GM18517 (cell line): ENCODE measurements at regions not wholly inside any gene's neighbourhood (a gene's known extent, or its start where the extent isn't known, plus 50 kb on each side); places are given as distances from the start of the nearest gene placed in this dataset.
A peak's percentile ranks its signal among the peaks of the same experiment; 100 is the strongest.
"Not testable (repeated sequence)": the region's sequence is repeated elsewhere in the genome, so short reads cannot be mapped to it uniquely, and the experiment has no call there.

Experiments used
- ATAC-seq: cut with Tn5 transposase; IDR thresholded peaks from one replicate; pipeline ENCODE4 v1.9.1; 2021; ENCODE audit warnings: mild to moderate bottlenecking, moderate library complexity; ENCODE audit not compliant: unreplicated experiment

- no peak for ATAC-seq
Measured at GRCh38 chr7:142637240-142637639, 112.0 kb upstream of the PRSS1 start.

GRCh38 chr7:142636751-142637150 lies 112.5 kb upstream of the PRSS1 start:
- no peak for ATAC-seq

GRCh38 chr7:142636107-142636506 lies 113.2 kb upstream of the PRSS1 start:
- not testable (repeated sequence) for ATAC-seq

GRCh38 chr7:142632271-142633134 lies 116.8 kb upstream of the PRSS1 start:
- ATAC-seq = peak; percentile 92

GRCh38 chr7:142629588-142630260 lies 119.5 kb upstream of the PRSS1 start:
- no peak for ATAC-seq

GRCh38 chr7:142628945-142629344 lies 120.3 kb upstream of the PRSS1 start:
- no peak for ATAC-seq

- not testable (repeated sequence) for ATAC-seq
Measured at GRCh38 chr7:142627223-142627622, 122.0 kb upstream of the PRSS1 start.

- no peak for ATAC-seq
Measured at GRCh38 chr7:142626420-142627035, 122.7 kb upstream of the PRSS1 start.

- not testable (repeated sequence) for ATAC-seq
Measured at GRCh38 chr7:142625216-142625615, 124.1 kb upstream of the PRSS1 start.

- ATAC-seq = no peak
Measured at GRCh38 chr7:142620402-142620801, 128.9 kb upstream of the PRSS1 start.

GRCh38 chr7:142618655-142619351 lies 130.5 kb upstream of the PRSS1 start:
- no peak for ATAC-seq

GRCh38 chr7:142616842-142617241 lies 132.4 kb upstream of the PRSS1 start:
- ATAC-seq = no peak

- no peak for ATAC-seq
Measured at GRCh38 chr7:142616121-142616643, 133.1 kb upstream of the PRSS1 start.

- no peak for ATAC-seq
Measured at GRCh38 chr7:142615508-142615907, 133.8 kb upstream of the PRSS1 start.

- no peak for ATAC-seq
Measured at GRCh38 chr7:142614116-142614515, 135.2 kb upstream of the PRSS1 start.

- ATAC-seq = no peak
Measured at GRCh38 chr7:142612237-142612881, 136.9 kb upstream of the PRSS1 start.

- ATAC-seq = no peak
Measured at GRCh38 chr7:142611566-142612236, 137.6 kb upstream of the PRSS1 start.

GRCh38 chr7:142608630-142609428 lies 140.4 kb upstream of the PRSS1 start:
- ATAC-seq = no peak

GRCh38 chr7:142607351-142607750 lies 141.9 kb upstream of the PRSS1 start:
- no peak for ATAC-seq
